Liver (tissue), 3 donors: ENCODE measurements at regions not wholly inside any gene's neighbourhood (a gene's known extent, or its start where the extent isn't known, plus 50 kb on each side); places are given as distances from the start of the nearest gene placed in this dataset.

Experiments
- CTCF ChIP-seq: fragments of 150-350 bp; IDR thresholded peaks from 2 replicates; pipeline ENCODE4 v1.5.1; 2017; ENCODE audit warnings: improper control_type of control experiment, low read depth, low read length; ENCODE audit not compliant: missing input control
- GABPA ChIP-seq, 2 donors: IDR thresholded peaks in 1 of 2; conservative IDR thresholded peaks in 1 of 2; 2 replicates each; pipeline ENCODE4 v1.6.1; 2016; ENCODE audit warnings: antibody characterized with exemption in 2 of 2, mild to moderate bottlenecking in 1 of 2, moderate library complexity in 1 of 2
- MAX ChIP-seq: IDR thresholded peaks from 2 replicates; pipeline ENCODE4 v1.6.1; 2016; ENCODE audit warnings: antibody characterized with exemption
- SP1 ChIP-seq: IDR thresholded peaks from 2 replicates; pipeline ENCODE4 v1.6.1; 2018; ENCODE audit warnings: antibody characterized with exemption, mild to moderate bottlenecking
- donor health status: healthy.
- donor health status: healthy.

GRCh38 chrX:14079891-14080430 is 50.3 kb upstream of the GEMIN8 start:
- TF ChIP-seq MAX (no peak), CTCF (no peak), SP1 (no peak), GABPA (IDR thresholded peaks at IDR 0.05 in 1 of 2, conservative IDR thresholded peaks at IDR 0.05 in 1 of 2) (no peak)
